ENCODE measurements at regions not wholly inside any gene's neighbourhood (a gene's known extent, or its start where the extent isn't known, plus 50 kb on each side); places are given as distances from the start of the nearest gene placed in this dataset.

DNA sequence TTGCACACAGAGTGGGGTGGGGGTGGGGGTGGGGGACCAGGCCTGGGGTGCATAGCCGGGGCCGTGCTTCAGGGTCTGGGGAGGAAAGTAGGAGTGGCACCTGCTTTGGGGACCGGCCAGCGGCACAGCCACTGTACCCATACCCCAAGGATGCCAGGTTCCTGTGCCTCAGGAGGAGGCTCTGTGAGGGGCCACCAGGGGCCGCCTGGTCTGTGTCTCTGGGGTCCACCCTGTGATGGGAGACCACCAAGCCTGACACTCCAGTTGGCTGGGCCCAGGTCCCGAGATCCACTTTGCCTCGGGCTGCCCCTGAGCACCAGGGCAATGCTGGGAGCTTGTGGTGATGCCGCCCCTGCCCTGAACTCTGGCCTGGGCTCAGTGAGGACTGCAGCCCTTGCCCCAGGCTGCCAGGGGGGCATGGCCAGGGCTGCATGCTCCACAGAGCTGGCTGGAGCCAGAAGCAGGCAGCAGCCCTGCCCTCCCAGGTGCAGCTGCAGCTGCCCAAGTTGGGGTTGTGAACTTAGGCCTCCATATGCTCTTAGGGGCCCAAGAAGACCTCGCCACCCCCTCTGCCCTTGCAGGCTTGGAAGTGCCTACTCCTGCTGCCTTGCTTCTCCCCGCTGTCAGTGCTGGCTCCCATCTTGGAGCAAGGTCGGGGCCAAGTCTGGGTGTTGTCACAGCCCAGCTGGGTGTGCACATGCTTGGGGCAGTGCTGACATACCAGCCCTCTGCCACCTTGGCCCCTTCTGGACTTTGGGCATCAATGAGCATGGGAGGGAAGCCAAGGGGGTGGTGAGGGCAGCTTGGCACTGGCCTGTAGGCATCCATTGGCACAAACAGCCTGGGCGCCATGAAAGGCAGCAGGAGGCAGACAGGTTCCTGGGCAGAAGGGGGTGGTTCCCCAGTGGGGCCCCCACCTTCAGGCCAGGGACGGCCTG, 123.3 kb upstream of the THY1 start:
- DNase-seq: no peak

DNA sequence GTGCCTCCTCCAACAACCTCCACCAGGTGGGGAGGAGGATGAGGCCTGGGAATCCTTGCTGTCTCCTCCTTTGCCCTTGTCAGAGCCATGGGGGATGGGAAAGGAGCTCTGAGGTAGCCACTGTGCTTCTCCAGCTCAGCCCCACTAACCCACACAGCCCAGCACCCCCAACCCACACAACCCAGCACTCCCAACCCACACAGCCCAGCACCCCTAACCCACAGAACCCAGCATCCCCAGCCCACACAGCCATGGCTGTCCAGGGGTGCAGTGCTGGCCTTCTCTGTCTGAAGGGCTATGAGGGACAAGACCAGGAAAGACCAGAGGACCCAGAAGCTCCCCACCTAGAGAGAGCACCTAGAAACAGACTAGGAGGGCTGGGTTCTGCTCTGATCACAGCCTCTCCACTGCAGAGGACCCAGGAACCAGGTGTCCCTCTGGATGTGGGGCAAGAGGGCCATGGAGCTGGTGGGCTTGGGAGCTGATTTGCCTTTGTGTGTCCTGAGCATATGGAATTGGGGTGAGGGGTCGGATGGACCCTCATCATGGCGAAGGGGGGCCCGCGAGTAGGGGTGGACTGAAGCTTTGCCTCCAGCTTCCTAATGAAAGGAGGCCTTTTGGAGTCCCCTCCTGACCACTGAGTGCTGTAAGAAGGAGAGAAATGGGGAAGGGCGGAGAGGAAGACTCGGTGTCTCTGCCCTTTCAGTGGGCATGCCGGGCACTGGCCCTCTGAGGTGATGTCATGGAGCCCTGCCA, 117.6 kb upstream of the THY1 start:
- DNase-seq: peak in 1 of 2 donors; percentile 21

DNA sequence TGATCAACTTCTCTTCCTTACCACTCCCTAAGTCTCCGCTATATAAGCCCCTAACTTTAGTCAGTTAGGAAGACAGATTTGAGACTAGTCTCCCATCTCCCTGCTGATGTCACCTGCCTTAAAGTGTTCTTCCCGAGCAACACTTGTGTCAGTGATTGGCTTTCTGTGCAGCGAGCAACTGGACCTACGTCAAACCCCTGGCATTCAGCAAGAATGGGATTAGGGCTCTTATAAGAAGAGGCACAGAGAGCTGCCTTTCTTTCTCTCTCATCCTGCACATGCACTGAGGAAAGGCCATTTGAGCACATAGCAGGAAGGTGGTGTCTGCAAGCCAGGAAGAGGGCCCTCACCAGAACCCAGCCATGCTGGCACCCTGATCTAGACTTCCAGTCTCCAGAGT, 116.6 kb upstream of the THY1 start:
- no peak for DNase-seq

DNA sequence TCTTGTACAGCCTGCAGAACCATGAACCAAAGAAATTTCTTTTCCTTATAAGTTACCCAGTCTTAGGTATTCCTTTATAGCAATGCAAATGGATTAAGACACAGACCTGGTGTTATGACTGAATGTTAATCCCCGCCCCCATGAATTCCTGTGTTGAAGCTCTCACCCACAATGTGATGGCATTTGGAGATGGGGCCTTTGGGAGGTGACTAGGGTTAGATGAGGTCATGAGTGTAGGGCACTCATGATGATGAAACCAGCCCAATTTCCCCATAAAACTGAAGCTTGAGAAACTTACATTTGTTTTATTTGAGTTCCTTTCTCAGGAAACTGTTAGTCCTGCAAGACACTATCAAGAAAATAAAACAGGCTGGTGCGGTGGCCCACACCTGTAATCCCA, 115.8 kb upstream of the THY1 start:
- peak; percentile 91 to 97 for DNase-seq

DNA sequence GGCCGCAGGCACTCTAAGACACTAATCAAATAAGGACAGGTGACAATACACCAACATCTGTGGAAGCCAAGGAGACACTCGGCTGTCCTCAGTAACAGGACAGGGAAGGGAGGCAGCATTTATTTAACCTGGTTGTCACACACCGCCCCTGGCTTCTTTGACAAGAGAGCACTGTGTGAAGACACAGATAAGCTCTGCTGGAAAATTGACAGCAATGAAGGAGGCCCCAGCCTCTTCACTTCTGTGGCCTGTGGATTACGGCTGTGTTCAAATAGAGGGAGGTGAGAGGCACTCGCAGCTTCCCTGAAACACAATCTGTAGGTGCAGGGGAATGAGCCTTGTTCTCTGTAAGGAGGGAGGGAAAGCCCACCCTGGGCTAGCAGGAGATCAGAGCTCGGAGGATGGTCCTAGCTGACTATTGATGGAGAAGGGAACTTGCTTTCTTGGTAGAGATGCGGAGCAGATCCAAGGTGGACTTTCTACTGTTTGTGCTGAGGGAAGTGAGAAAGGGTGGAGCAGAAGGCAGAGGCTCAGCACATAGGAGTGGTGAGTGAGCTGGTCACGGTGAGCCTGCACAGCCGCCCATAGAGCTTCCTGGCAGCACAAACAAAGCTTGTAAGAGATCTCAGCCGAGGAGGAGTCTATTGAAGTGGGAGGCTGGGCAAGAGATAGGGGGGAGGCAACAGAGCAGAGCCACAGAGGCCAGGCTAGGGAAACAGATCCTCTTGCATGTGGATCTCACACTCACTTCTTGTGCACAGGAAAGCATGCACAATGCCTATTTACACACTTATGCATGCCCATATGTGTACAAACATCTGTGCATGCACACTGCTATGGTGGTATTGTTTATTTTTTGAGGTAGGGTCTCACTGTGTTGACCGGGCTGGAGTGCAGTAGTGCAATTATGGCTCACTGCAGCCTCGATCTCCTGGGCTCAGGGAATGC, 114.6 kb upstream of the THY1 start:
- DNase-seq: no peak

DNA sequence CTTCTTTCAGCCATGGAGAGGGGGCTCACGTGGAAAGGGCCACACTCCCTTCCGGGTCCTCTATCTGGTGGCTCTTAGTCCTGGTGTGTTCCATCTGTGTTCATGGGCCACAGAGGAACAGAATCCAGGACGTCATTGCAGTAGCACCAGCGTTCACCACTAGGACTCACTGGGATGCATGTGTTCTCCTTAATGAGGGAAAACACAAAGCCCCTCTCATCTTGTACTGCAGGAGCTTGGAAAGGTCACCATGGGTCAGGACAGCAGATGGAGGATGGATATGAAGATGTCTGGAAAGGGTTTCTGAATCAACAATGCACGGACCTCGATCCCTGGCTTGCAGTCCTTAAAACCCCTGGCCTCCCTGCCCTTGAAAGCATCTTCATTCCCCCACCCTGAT, 113.8 kb upstream of the THY1 start:
- no peak for DNase-seq

DNA sequence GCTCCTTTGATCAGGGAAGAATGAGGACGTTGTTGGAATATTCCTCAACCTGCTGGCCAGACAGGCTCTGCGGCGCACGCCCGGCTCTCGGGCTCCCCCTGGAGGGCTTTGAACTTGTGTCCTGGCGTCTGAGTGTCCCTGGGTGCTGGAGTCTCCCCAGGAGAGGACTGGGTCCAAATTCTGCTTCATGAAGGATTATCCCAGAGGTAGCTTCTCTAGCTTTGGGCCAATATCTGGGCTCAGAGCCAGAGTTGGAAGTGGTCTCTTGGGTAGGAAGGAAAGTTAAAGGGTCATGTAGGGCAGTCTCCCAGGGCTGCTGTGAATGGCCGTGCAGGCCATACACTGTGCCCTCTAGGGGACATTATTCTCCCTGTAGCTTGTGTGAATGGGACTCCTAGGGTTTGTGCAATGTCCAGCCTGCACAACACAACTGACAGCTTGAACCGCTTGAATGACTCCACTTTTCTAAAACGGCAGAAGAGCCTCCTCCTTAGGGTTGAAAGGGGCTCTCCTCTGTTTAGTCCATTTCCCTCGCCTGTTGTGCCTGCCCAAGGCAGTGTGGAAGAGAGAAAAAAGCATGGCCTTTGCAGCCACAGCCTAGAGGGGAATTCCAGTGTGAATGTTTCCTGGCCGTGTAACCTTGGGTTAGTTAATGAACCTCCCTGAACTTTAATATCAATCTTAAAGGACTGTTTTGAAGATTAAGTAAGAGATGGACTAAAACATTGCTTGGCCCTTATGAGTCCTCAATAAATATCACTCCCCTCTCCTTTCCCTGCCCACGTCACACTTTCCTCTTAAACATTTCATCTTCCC, 111.2 kb upstream of the THY1 start:
- peak; percentile 78 to 79 for DNase-seq

DNA sequence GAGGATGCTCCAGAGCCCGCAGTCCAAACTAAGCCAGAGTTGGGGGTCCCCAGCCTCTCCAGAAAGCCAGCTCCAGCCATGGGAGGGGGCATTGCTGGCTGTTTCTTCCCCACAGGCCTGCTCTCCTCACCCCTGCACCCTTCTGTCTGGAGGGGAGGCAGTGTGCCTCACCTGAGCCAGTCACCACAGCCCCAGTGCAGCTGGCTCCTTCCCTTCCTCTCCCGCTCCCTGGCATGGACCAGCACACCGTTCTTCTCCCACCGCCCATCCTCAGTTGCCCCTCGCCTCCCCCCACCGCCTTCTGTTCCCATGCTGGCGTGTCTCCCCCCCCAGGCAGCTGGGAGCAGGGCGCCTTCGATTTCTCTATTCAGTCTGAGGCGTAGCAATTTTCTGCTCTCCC, 110.5 kb upstream of the THY1 start:
- no peak for DNase-seq

DNA sequence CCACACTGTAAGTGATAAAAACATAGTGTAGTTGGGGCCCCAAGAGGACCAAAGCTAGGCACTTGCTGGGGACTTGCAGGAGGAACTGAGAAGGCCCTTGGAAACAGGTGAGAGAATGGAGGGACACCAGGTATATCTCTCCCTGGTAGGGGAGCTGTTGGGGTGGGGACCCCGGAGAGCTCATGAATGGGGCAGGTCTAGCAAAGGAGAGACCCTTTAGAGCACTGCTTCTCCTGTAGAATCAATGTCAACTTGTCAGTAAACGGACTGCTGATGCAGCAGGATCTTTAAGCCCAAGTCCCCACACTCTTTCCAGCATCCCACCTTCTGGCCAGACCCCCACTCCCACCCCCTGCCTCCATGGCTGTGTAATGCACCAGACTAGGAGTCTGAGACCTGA, 109.6 kb upstream of the THY1 start:
- DNase-seq: no peak

DNA sequence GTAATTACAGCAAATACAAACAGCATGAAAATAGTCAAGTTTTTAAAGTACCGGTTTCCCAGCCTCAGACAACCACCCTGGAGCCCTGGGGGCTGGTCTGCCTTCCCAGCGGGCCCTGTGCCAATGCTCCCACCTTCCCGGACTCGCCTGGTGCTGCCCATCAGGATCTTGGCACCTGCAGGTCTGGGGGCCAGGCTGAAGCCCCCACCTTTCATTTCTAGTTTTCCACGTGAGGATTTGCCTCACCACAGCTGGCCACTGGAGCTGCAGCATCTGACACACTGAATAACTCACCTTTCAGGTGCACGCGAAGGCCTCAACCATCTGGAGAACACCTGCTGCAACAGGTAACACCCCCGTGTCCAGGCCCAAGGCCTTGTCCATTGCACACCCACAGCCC, 108.7 kb upstream of the THY1 start:
- DNase-seq: no peak

DNA sequence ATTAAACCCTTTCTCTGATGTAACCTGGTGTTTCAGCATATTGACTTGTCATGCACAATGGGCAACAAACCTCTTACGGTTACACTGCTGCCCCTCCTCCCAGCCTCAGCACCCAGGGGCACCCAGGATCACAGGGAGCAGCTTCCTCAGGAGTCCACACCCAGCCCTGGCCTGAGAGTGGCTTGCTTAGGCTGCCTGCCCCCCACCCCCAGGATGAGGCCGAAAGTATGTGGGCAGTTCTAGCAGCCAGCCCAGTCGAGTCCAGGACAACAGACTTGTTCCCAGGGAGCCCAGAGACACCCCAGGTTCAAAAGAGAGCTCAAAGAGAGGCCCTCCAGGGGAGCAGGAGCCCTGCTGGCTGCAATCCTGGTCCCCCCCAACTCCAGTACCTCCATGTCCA, 108.1 kb upstream of the THY1 start:
- DNase-seq: no peak

DNA sequence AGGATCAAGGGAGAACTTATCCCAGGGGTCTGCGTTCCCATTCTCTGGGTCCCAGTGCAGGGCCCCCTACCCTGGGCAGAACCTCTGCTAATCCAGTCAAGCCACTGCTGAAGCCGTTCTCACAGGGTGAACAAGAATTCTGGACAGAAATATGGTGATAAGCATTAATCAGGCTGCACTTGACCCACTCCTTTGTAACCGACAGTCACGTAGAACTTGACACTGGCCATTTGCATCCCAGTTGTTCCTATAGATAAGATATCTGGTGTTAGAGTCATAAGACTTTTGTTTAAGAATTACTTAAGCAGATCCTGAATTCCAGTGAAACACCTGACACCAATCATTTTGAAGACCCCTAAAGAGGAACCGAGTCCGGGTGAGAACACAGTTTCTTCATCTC, 107.5 kb upstream of the THY1 start:
- no peak for DNase-seq

DNA sequence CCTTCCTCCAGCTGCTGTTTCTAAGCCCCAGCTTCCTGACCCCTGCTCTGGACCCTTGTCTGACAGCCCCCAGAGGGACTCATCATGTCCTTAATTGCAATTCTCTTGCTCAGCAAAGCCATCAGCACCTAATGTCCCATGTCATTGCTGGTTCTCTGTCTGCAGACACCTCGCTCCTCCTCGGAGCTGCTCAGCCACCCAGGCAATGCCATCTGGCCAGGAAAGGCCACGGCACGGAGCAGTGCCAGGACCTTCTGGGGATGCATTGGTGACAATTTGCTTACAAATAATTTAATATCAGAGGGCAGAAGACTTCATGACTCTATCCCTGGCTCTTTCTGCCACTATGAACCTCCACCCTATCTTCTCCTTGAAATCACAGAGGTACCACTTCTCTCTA, 107.0 kb upstream of the THY1 start:
- no peak for DNase-seq

DNA sequence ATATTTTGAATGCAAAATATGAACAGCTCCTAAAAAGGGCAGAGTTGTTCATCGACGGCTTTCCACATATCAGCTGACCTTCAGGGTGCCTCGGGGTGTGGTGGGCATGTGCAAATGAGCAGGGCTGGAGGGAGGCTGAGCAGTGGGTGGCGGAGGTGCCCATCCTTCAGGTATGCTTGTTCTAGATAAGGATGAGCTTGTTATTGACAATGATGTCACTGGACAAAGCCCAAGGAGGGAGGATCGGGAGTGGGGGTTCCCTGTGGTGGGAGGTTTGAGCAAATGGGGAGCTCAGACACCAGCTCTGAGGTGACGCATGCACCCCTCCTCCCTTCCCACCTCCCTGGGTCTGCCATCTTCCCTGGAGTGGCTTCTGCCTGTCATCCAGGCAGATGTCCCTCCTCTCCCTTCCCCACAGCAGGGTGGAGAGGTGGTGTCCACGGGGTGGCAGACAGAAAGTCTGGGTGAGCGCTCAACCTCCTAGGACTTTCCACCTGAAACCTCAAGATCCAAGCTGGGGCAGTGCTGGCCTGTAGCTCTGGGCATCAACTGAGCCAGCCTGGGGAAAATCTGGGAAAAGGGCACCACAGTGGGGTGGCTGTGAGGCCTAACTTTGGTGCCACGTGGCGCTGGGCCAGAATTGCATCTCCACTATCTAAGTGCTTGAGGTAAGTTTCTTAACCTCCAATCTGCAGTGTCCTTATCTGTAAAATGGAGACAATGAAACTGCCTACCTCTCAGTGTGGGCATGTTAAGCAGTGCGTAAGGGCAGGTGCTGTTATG, 106.3 kb upstream of the THY1 start:
- no peak for DNase-seq

DNA sequence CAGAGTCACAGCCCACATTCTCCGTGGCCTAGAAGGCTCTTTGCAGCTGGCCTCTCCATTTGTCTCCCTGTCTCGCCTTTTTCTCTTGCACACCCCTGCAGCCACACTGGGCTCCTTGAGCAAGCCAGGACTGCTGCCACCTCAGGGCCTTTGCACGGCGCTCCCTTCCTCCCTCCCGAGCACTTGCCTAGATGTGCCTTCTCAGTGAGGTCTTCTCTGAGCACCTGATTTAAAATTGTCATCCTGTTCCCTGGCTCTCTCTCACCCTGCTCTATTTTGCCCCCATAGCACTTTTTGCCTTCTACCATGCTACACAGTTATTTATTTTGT, 102.9 kb upstream of the THY1 start:
- DNase-seq: no peak

DNA sequence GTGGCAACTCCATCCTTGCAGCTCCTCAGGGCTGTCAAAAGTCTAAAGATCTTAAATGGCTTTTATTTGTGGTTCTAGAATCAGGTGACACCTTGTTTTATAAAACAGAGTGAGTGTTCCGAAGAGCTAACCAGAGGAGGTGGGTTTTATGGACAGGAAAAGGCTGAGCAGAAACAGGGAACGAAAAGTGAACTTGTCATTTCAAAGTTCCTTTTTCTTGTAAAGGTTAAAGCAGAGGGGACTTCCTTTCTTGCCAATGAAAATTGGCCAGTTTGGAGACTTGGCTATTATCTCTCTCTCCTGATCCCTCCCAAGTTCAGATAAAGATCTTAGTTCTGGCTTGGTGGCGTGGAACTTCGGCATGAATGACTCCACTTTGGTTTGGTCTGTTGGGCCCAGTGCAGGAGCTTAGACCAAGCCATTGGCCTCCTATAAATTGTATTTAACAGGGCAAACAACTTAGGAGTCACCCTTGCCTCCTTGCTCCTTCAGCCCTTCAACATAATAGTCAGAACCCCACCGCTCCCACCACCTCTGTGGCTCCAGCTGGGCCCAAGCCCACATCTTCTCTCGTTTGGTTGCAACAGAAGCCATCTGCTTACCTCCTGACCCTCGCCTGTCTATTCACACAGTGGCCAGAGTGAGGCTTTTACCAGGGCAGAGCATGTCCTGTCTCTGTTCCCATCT, 102.4 kb upstream of the THY1 start:
- DNase-seq: peak; percentile 57 to 63

DNA sequence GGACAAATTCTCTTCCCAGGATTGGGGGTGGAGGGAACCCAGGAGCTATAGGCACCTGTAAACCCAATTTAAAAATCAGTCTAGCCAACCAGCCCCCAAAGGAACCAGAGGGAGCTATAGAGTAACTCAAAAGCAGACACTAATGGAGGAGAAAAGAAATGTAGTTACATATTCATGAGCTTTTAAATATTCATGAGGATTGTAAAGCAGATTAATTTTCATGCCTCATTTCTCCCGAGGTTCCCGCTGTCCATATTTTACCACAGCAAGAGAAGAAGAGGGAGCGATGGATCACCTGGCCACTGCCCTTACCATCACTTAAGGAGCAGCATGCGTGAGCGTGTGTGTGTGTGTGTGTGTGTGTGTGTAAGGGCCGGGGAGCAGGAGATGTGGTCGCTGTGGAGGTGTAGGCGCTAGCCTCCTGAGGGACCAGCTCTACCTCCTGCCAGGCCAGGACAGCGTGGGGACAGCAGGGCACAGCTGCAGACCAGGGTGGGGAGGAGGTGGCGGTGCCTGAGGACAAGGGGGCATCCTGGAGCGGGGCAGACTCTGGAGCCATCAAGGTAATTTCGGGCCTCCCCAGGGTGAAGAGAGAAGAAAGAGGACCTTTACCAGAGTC, 100.7 kb upstream of the THY1 start:
- no peak for DNase-seq

DNA sequence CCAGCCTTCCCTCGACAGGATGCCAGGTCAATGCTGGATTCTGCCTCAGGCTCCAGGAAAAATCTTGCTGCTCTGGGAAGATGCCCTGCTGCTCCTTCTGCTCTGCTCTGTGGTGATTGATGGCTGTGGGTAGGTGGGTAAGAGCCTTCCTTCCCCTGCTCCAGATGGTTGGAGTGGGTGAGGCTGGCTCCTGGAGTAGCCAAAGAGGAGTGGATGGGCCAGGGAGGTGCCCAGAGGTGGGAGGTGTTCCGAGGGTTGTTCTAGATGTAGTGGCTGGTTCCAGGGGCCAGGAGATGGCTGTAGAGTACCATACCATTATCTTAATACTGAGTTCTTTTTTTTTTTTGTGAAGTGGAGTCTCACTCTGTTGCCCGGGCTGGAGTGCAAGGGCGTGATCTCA, 99.6 kb upstream of the THY1 start:
- DNase-seq: no peak

DNA sequence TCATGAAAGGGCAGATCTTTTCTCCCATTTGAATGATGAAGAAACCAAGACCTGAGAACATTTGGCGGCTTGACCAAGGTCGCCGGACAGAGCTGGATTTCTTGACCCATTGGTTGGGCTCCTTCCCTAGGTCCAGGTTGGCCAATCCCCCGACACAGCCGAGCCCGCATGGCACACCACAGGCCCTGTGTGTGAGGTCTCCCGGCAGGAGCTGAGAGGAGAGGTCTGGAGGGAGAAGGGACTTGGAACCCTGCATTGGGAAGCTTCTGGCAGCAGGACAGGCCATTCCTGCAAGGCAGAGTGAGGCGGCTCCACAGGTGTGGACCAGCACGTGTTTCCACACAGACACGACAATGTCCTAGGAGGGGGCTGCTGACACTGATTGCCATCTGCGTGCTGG, 98.6 kb upstream of the THY1 start:
- DNase-seq: no peak

DNA sequence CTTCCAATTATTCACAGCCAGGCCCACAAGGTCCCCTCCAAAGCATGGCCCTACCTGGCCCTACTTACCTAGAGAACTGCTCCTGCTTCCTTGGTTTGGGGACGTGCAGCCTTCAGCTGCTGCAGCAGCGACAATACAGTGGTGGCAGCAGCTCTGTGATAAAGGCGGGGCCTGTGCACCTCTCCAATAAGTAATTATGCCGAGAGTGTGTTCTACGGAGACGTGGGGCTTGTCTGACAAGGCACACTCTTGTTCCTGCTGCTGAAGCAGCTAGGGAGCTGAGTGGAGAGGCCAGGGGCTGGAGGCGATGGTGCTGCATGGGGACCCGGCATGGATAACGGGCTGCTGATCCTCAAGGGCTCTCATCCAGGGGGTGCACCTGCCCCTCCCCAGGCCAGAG, 98.0 kb upstream of the THY1 start:
- no peak for DNase-seq

Measured in inflammatory macrophage (primary cell).